ENCODE measurements at regions not wholly inside any gene's neighbourhood (a gene's known extent, or its start where the extent isn't known, plus 50 kb on each side); places are given as distances from the start of the nearest gene placed in this dataset.
"Not testable (repeated sequence)": the region's sequence is repeated elsewhere in the genome, so short reads cannot be mapped to it uniquely, and the experiment has no call there.

DNA sequence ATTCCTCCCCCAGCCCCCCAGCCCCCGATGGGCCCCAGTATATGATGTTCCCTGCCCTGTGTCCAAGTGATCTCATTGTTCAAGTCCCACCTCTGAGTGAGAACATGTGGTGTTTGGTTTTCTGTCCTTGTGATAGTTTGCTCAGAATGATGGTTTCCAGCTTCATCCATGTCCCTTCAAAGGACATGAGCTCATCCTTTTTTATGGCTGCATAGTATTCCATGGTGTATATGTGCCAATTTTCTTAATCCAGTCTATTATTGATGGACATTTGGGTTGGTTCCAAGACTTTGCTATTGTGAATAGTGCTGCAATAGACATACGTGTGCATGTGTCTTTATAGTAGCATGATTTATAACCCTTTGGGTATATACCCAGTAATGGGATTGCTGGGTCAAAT, 495.3 kb downstream of the OMA1 start:
- DNase-seq: not testable (repeated sequence)

DNA sequence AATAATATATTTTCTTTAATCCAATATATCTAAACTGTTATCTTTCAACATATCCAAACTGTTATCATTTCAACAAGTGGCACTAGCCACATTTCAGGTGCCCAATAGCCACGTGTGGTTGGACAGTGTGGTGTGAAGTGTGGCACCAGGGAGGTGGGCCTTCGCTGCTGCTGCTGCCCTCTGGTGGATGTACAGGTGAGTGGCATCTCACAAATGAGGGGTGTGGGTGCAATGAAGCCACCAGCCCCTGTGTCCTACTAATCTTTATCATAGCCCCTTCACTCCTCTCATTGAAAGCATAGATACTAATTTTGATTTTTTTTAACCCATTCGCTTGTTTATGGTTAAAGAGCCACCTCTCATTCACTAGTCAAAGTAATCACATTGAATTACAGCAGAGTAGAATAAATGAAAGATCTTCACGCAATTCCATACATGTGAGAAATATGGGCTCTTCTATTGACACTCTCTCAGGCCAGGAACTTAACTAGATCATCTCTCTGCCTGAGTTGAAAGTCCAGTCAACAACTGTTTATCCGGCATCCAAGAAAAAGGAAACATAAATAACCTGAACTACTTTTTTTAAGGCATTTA, 499.2 kb downstream of the OMA1 start:
- peak; percentile 18 for DNase-seq

- no peak for DNase-seq
Measured at GRCh38 chr1:58045094-58045705, 501.3 kb downstream of the OMA1 start.

DNA sequence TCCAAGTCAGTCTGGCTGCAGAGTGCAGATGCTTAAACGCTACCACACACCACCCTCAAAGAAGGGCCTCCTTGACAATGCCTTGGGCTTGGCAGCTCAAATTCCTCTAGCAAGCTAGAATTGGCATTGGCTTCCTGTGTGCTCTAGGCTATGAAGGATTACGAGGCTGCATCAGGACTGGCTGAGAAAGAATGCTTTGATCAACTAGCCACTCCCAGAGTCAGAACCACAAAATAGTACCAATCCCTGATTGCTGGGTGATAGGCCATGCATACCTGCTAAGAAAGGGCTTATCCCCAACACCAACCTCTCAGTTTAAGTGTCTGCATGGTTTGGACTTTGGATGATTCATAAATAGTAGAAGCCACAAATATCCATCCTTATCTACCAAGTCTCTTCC, 504.9 kb downstream of the OMA1 start:
- DNase-seq: no peak

GRCh38 chr1:58038574-58038973, 508.0 kb downstream of the OMA1 start:
- no peak for DNase-seq

GRCh38 chr1:58035523-58035922, 511.0 kb downstream of the OMA1 start:
- no peak for DNase-seq

DNA sequence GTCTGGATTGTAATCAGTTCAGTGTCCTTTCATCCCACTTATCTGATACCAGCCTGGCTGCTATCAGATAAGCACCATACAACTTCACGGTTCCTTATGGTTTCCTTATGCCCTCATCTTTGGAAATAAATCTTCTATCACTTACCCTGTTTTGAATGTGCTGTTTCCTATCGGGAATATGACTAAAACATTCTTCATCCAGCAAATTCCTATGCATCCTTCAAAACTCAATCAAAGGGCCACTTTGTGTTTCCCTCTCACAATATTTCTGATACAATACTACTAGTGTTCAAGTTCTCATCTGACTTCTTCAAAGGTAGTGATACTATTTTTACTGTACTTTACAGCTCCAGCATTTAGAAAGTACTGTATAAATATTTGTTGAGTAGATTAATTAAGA, 513.2 kb downstream of the OMA1 start:
- DNase-seq: no peak

GRCh38 chr1:58032611-58033073, 513.9 kb downstream of the OMA1 start:
- DNase-seq: no peak

GRCh38 chr1:58031416-58031815, 515.1 kb downstream of the OMA1 start:
- DNase-seq: no peak

- DNase-seq: no peak
Measured at GRCh38 chr1:58030456-58030855, 516.1 kb downstream of the OMA1 start.

DNA sequence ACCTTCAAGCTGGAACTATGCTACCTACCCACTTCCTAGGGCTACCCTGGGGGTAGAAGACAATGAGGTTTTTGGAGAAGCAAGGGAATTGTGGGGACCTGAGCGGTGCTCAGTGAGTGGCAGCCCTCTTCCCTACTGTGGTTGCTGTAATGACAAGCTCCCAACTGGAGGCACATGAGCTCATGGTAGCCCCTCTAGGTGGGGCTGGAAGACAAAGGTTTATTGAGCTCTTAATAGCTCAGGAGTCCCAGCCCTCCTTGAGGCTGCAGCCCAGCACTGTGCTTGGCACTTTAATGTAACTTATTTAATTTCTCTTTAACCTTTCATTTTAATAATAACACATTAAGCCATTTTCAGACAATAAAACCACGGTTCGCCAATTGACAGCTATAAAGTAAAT, 528.9 kb downstream of the OMA1 start:
- no peak for DNase-seq

DNA sequence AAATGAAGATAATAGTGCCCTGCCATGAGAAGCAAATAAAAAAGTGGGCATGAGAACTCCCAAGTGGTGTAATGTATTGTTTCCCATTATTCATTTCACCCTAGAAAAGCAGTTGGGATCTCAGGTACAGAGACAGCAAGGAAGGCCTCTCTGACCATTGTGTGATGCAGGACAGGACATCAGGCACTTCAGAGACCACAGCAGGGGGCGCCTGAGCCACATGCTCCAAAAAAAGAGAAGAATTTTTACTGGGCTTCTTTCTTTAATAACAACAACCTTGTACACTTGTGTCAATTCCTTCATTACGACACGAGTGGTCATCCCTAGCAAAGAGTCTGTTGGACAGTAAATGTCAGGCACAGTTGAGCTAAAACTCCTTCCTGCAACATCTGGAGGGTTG, 533.3 kb downstream of the OMA1 start:
- DNase-seq: no peak

- no peak for DNase-seq
Measured at GRCh38 chr1:58011978-58012377, 534.5 kb downstream of the OMA1 start.

DNA sequence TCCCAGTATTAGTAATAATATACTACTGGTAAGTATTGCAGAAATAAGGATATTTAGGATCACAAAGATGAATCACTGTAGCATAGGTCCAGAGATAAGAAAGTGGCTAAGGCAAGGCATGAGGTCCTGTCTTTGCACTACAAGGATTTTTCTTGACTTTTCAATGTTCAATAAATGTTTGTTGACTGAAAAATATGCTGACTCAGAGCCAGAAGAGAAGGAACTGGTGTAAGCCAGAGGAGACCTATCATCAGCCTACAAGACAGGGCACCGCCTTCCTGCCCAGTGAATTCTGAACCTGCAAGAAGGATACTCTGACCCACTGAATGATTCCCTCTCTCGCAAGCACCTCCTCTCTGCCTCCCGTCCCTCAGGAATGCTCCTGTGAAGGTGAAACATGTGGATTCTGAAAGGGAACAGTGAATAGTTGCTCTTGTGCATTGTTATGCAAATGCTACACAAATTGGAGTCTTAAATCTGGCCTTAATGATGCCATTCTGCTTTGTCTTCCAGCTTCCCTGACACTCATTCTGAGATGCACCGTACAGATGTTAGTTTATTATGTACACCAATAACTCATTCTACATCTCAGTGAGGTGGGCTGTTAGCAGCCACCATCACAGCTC, 540.0 kb downstream of the OMA1 start:
- no peak for DNase-seq

DNA sequence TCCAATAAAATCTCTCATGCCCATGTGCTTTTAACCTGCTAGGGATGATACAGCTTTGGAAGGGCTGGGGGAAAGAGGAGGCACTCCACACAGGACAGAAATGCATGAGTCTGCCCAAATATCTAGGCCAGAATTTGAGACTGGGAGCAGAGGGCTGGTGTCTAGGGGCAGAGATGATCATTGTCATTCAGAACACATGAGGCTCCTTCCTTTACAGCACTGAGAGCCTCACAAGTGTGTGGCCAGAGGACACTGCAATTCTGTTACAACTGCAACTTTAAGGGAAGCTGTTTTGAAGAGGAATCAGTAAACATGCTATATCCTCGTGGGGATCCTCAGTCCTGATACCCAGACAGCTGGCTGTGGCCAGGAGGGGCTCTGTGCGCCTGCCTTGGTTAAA, 541.3 kb downstream of the OMA1 start:
- no peak for DNase-seq

GRCh38 chr1:58003988-58004387, 542.5 kb downstream of the OMA1 start:
- DNase-seq: no peak

DNA sequence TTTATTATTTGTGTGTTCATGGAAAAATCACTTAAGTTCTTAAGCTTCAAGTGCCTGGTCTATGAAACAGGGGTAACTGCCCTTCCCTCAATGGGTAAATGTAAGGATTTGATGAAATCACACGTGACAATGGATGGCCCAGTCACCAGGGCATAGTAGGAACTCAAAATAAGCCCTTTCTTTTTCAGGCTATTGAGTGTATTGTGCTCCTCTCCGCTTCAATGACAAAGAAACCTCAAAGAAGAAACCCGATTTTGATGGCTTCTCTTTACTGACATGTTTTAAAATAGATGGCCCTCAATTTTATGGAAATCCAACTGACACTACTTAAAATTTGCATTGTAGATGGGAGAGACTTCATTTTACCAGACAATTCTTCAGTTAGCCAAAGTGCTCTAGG, 543.5 kb downstream of the OMA1 start:
- DNase-seq: no peak

GRCh38 chr1:58000821-58001220, 545.7 kb downstream of the OMA1 start:
- no peak for DNase-seq

GRCh38 chr1:58000116-58000515, 546.4 kb downstream of the OMA1 start:
- DNase-seq: no peak

GRCh38 chr1:57996400-57996799, 550.1 kb downstream of the OMA1 start:
- no peak for DNase-seq

GRCh38 chr1:57991289-57991688, 555.2 kb downstream of the OMA1 start:
- no peak for DNase-seq

GRCh38 chr1:57989877-57990276, 556.6 kb downstream of the OMA1 start:
- no peak for DNase-seq

DNA sequence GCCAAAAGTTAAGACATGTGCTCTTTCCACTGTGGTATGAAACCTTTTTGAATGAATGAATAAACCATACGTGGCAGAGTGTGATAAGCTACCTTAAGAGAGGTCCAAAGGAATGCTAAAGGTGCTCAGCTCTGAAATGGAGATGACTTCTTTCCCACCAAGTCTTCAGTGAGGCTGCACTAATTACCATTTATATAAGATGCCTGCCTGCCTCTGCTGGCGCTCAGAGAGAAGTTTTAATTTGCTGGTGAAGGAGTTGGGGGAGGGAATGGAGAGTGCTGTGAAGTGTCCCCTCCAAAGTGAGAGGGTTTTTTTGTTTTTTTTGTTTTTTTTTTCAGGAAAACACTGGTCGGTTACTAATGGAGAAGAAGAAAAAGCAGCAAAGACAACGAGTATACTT, 559.0 kb downstream of the OMA1 start:
- DNase-seq: no peak

GRCh38 chr1:57986432-57986831, 560.1 kb downstream of the OMA1 start:
- no peak for DNase-seq

GRCh38 chr1:57984277-57984676, 560.4 kb upstream of the DAB1 start:
- no peak for DNase-seq
